ENCODE measurements at regions not wholly inside any gene's neighbourhood (a gene's known extent, or its start where the extent isn't known, plus 50 kb on each side); places are given as distances from the start of the nearest gene placed in this dataset.

DNA sequence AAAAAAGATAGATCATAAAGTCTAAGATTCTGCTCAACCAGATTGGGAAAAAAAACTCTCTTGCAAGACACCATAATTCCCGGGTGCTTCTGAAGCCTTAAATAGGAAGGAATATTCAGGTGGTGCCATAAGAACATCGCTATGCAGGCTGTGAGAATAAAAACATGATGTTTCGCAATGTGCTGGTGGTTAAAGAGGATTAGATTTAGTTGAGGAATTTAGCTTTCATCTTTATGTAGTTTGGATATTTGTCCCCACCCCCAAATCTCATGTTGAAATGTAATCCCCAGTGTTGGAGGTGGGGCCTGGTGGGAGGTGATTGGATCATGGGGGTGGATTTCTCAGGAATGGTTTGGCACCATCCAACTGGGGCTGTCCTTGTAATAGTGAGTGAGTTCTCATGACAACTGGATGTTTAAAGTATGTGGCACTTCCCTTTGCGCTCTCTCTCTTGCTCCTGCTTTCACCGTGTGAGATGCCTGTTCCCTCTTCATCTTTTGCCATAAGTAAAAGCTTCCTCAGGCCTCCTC, 132.2 kb downstream of the AKAIN1 start:
- H3K4me3 ChIP-seq (replicated peaks; ENCODE audit: insufficient read depth, low read length) = no peak overlapping the region
- H3K27me3 ChIP-seq (ENCODE audit: insufficient read depth, poor library complexity, severe bottlenecking) = no peaks in the 10 kb centered on the region
- DNase-seq (ENCODE audit: low read depth in 1 of 2, low spot score in 1 of 2) = no peak
- no peak overlapping the region for H3K27ac ChIP-seq (replicated peaks)
- TF ChIP-seq POLR2AphosphoS5 (IDR thresholded peaks at IDR 0.05; ENCODE audit: low read depth) = no peak
- TF ChIP-seq GABPA (IDR thresholded peaks at IDR 0.05; ENCODE audit: low read depth) = no peak
- no peak for TF ChIP-seq SPI1 (IDR thresholded peaks at IDR 0.05; ENCODE audit: borderline replicate concordance, low read depth)
- TF ChIP-seq REST (IDR thresholded peaks at IDR 0.05; ENCODE audit: insufficient replicate concordance, low read depth) = no peak
- no peak for TF ChIP-seq CTCF (IDR thresholded peaks at IDR 0.05; ENCODE audit: insufficient read depth, low read length)

- Histone ChIP-seq H3K4me3 (replicated peaks; ENCODE audit: insufficient read depth, low read length) (no peak overlapping the region), H3K27me3 (ENCODE audit: insufficient read depth, poor library complexity, severe bottlenecking) (no peaks in the 10 kb centered on the region), H3K27ac (replicated peaks) (no peak overlapping the region)
- TF ChIP-seq CTCF (IDR thresholded peaks at IDR 0.05; ENCODE audit: insufficient read depth, low read length) (no peak), POLR2AphosphoS5 (IDR thresholded peaks at IDR 0.05; ENCODE audit: low read depth) (no peak), GABPA (IDR thresholded peaks at IDR 0.05; ENCODE audit: low read depth) (no peak), SPI1 (IDR thresholded peaks at IDR 0.05; ENCODE audit: borderline replicate concordance, low read depth) (no peak), REST (IDR thresholded peaks at IDR 0.05; ENCODE audit: insufficient replicate concordance, low read depth) (no peak)
- no peak for DNase-seq (ENCODE audit: low read depth in 1 of 2, low spot score in 1 of 2)
These were observed 135.3 kb downstream of the AKAIN1 start for GRCh38 chr18:5061785-5062184.

- Histone ChIP-seq H3K4me3 (replicated peaks; ENCODE audit: insufficient read depth, low read length) (no peak overlapping the region), H3K27me3 (ENCODE audit: insufficient read depth, poor library complexity, severe bottlenecking) (no peaks in the 10 kb centered on the region), H3K27ac (replicated peaks) (no peak overlapping the region)
- no peak for TF ChIP-seq GABPA (IDR thresholded peaks at IDR 0.05; ENCODE audit: low read depth)
- TF ChIP-seq POLR2AphosphoS5 (IDR thresholded peaks at IDR 0.05; ENCODE audit: low read depth) = no peak
- TF ChIP-seq SPI1 (IDR thresholded peaks at IDR 0.05; ENCODE audit: borderline replicate concordance, low read depth) = no peak
- no peak for TF ChIP-seq REST (IDR thresholded peaks at IDR 0.05; ENCODE audit: insufficient replicate concordance, low read depth)
- no peak for TF ChIP-seq CTCF (IDR thresholded peaks at IDR 0.05; ENCODE audit: insufficient read depth, low read length)
- no peak for DNase-seq (ENCODE audit: low read depth in 1 of 2, low spot score in 1 of 2)
These were observed 136.5 kb downstream of the AKAIN1 start for GRCh38 chr18:5060543-5060942.
